ENCODE measurements at regions not wholly inside any gene's neighbourhood (a gene's known extent, or its start where the extent isn't known, plus 50 kb on each side); places are given as distances from the start of the nearest gene placed in this dataset.
"Not testable (repeated sequence)": the region's sequence is repeated elsewhere in the genome, so short reads cannot be mapped to it uniquely, and the experiment has no call there.

- CTCF ChIA-PET; H3K4me1 ChIP-seq (ENCODE audit: insufficient read depth, low read length); H3K4me1 Mint-ChIP-seq; H3K9me3 ChIP-seq (ENCODE audit: low read length); H3K36me3 ChIP-seq (ENCODE audit: insufficient read depth, low read length); H3K4me3 ChIP-seq (ENCODE audit: low read length); H3K36me3 Mint-ChIP-seq; H3K27me3 ChIP-seq (ENCODE audit: insufficient read depth, low read length, poor library complexity, severe bottlenecking); H3K27me3 Mint-ChIP-seq; H3K27ac ChIP-seq (ENCODE audit: low read depth, low read length); H3K4me3 Mint-ChIP-seq; H3K27ac Mint-ChIP-seq; DNase-seq; POLR2A ChIA-PET: not testable (repeated sequence)
- peaks cover 9 to 29% (median 11%) of the 10 kb centered on the region in 5 donors for H3K9me3 Mint-ChIP-seq
Measured at GRCh38 chr1:102497810-102498209, 501.1 kb upstream of the OLFM3 start.

GRCh38 chr1:102472520-102472919 lies 475.8 kb upstream of the OLFM3 start:
- CTCF ChIA-PET, result no interaction called here
- peaks cover 0 to 9% (median 0%) of the 10 kb centered on the region in 5 donors for H3K9me3 Mint-ChIP-seq

GRCh38 chr1:102470767-102471166 lies 474.0 kb upstream of the OLFM3 start:
- Mint-ChIP-seq H3K27ac (no peak overlapping the region), H3K9me3 (peaks cover 0 to 9% (median 0%) of the 10 kb centered on the region in 5 donors), H3K4me3 (no peak overlapping the region), H3K36me3 (no peaks in the 10 kb centered on the region), H3K27me3 (no peaks in the 10 kb centered on the region), H3K4me1 (no peaks in the 10 kb centered on the region)
- Histone ChIP-seq H3K9me3 (ENCODE audit: low read length) (no peaks in the 10 kb centered on the region), H3K27ac (ENCODE audit: low read depth, low read length) (no peak overlapping the region), H3K27me3 (ENCODE audit: insufficient read depth, low read length, poor library complexity, severe bottlenecking) (no peaks in the 10 kb centered on the region), H3K4me3 (ENCODE audit: low read length) (no peak overlapping the region), H3K4me1 (ENCODE audit: insufficient read depth, low read length) (no peaks in the 10 kb centered on the region), H3K36me3 (ENCODE audit: insufficient read depth, low read length) (no peaks in the 10 kb centered on the region)
- ChIA-PET POLR2A (no interaction called here), CTCF (no interaction called here)
- no peak for DNase-seq

More at GRCh38 chr1:102472520-102472919, 475.8 kb upstream of the OLFM3 start:
- Histone ChIP-seq H3K4me1 (ENCODE audit: insufficient read depth, low read length) (no peaks in the 10 kb centered on the region), H3K27me3 (ENCODE audit: insufficient read depth, low read length, poor library complexity, severe bottlenecking) (no peaks in the 10 kb centered on the region), H3K36me3 (ENCODE audit: insufficient read depth, low read length) (no peaks in the 10 kb centered on the region), H3K9me3 (ENCODE audit: low read length) (no peaks in the 10 kb centered on the region), H3K4me3 (ENCODE audit: low read length) (no peak overlapping the region), H3K27ac (ENCODE audit: low read depth, low read length) (no peak overlapping the region)
- no peak overlapping the region for H3K27ac Mint-ChIP-seq
- no peak for DNase-seq
- no peaks in the 10 kb centered on the region for H3K4me1 Mint-ChIP-seq
- H3K4me3 Mint-ChIP-seq, result no peak overlapping the region
- POLR2A ChIA-PET, result no interaction called here
- H3K27me3 Mint-ChIP-seq, result no peaks in the 10 kb centered on the region
- H3K36me3 Mint-ChIP-seq, result no peaks in the 10 kb centered on the region

- H3K4me1 ChIP-seq (ENCODE audit: insufficient read depth, low read length), result no peaks in the 10 kb centered on the region
- Mint-ChIP-seq H3K27ac (no peak overlapping the region), H3K36me3 (no peaks in the 10 kb centered on the region), H3K4me3 (no peak overlapping the region), H3K4me1 (no peaks in the 10 kb centered on the region), H3K9me3 (peaks cover 0 to 9% (median 3%) of the 10 kb centered on the region in 5 donors), H3K27me3 (no peaks in the 10 kb centered on the region)
- no peak overlapping the region for H3K4me3 ChIP-seq (ENCODE audit: low read length)
- H3K27me3 ChIP-seq (ENCODE audit: insufficient read depth, low read length, poor library complexity, severe bottlenecking), result no peaks in the 10 kb centered on the region
- DNase-seq, result no peak
- POLR2A ChIA-PET, result no interaction called here
- no peaks in the 10 kb centered on the region for H3K36me3 ChIP-seq (ENCODE audit: insufficient read depth, low read length)
- no peaks in the 10 kb centered on the region for H3K9me3 ChIP-seq (ENCODE audit: low read length)
- CTCF ChIA-PET, result no interaction called here
- no peak overlapping the region for H3K27ac ChIP-seq (ENCODE audit: low read depth, low read length)
Measured at GRCh38 chr1:102466487-102466886, 469.8 kb upstream of the OLFM3 start.

- ChIA-PET CTCF (no interaction called here), POLR2A (no interaction called here)
- H3K9me3 ChIP-seq (ENCODE audit: low read length), result no peaks in the 10 kb centered on the region
- no peaks in the 10 kb centered on the region for H3K4me1 ChIP-seq (ENCODE audit: insufficient read depth, low read length)
- H3K9me3 Mint-ChIP-seq, result peaks cover 0 to 14% (median 3%) of the 10 kb centered on the region in 5 donors
- no peaks in the 10 kb centered on the region for H3K36me3 ChIP-seq (ENCODE audit: insufficient read depth, low read length)
- H3K27me3 Mint-ChIP-seq, result no peaks in the 10 kb centered on the region
- DNase-seq, result no peak
- no peak overlapping the region for H3K4me3 ChIP-seq (ENCODE audit: low read length)
- no peak overlapping the region for H3K27ac ChIP-seq (ENCODE audit: low read depth, low read length)
- no peaks in the 10 kb centered on the region for H3K4me1 Mint-ChIP-seq
- no peak overlapping the region for H3K4me3 Mint-ChIP-seq
- H3K36me3 Mint-ChIP-seq, result no peaks in the 10 kb centered on the region
- no peak overlapping the region for H3K27ac Mint-ChIP-seq
- H3K27me3 ChIP-seq (ENCODE audit: insufficient read depth, low read length, poor library complexity, severe bottlenecking), result no peaks in the 10 kb centered on the region
Measured at GRCh38 chr1:102463328-102463727, 466.6 kb upstream of the OLFM3 start.

- POLR2A ChIA-PET; H3K4me3 Mint-ChIP-seq; H3K4me1 ChIP-seq (ENCODE audit: insufficient read depth, low read length); H3K27me3 Mint-ChIP-seq; DNase-seq; H3K4me1 Mint-ChIP-seq; H3K36me3 ChIP-seq (ENCODE audit: insufficient read depth, low read length); H3K27me3 ChIP-seq (ENCODE audit: insufficient read depth, low read length, poor library complexity, severe bottlenecking); H3K4me3 ChIP-seq (ENCODE audit: low read length); H3K36me3 Mint-ChIP-seq; CTCF ChIA-PET; H3K27ac ChIP-seq (ENCODE audit: low read depth, low read length); H3K9me3 ChIP-seq (ENCODE audit: low read length); H3K27ac Mint-ChIP-seq: not testable (repeated sequence)
- peaks cover 3 to 21% (median 9%) of the 10 kb centered on the region in 5 donors for H3K9me3 Mint-ChIP-seq
Measured at GRCh38 chr1:102442317-102442716, 445.6 kb upstream of the OLFM3 start.

GRCh38 chr1:102435483-102435882 lies 438.8 kb upstream of the OLFM3 start:
- Mint-ChIP-seq H3K27me3 (peaks cover 0 to 1% of the 10 kb centered on the region in 2 donors), H3K4me3 (no peak overlapping the region), H3K27ac (no peak overlapping the region), H3K36me3 (no peaks in the 10 kb centered on the region), H3K4me1 (no peaks in the 10 kb centered on the region), H3K9me3 (peaks cover 1 to 10% (median 7%) of the 10 kb centered on the region in 5 donors)
- Histone ChIP-seq H3K27me3 (ENCODE audit: insufficient read depth, low read length, poor library complexity, severe bottlenecking) (no peaks in the 10 kb centered on the region), H3K4me1 (ENCODE audit: insufficient read depth, low read length) (no peaks in the 10 kb centered on the region), H3K27ac (ENCODE audit: low read depth, low read length) (no peak overlapping the region), H3K4me3 (ENCODE audit: low read length) (no peak overlapping the region), H3K9me3 (ENCODE audit: low read length) (no peaks in the 10 kb centered on the region), H3K36me3 (ENCODE audit: insufficient read depth, low read length) (no peaks in the 10 kb centered on the region)
- ChIA-PET POLR2A (no interaction called here), CTCF (no interaction called here)
- DNase-seq, result no peak

GRCh38 chr1:102434421-102434820 lies 437.7 kb upstream of the OLFM3 start:
- Mint-ChIP-seq H3K4me1 (no peaks in the 10 kb centered on the region), H3K36me3 (no peaks in the 10 kb centered on the region), H3K27me3 (no peaks in the 10 kb centered on the region), H3K4me3 (no peak overlapping the region), H3K9me3 (peaks cover 0 to 11% (median 8%) of the 10 kb centered on the region in 5 donors), H3K27ac (no peak overlapping the region)
- H3K4me1 ChIP-seq (ENCODE audit: insufficient read depth, low read length), result no peaks in the 10 kb centered on the region
- H3K36me3 ChIP-seq (ENCODE audit: insufficient read depth, low read length), result no peaks in the 10 kb centered on the region
- no peaks in the 10 kb centered on the region for H3K27me3 ChIP-seq (ENCODE audit: insufficient read depth, low read length, poor library complexity, severe bottlenecking)
- H3K4me3 ChIP-seq (ENCODE audit: low read length), result no peak overlapping the region
- no peaks in the 10 kb centered on the region for H3K9me3 ChIP-seq (ENCODE audit: low read length)
- H3K27ac ChIP-seq (ENCODE audit: low read depth, low read length), result no peak overlapping the region
- DNase-seq, result no peak
- ChIA-PET CTCF (no interaction called here), POLR2A (no interaction called here)

GRCh38 chr1:102431253-102431652 lies 434.5 kb upstream of the OLFM3 start:
- Mint-ChIP-seq H3K36me3 (no peaks in the 10 kb centered on the region), H3K9me3 (peaks cover 0 to 17% (median 10%) of the 10 kb centered on the region in 5 donors), H3K27ac (no peak overlapping the region), H3K27me3 (no peaks in the 10 kb centered on the region), H3K4me3 (no peak overlapping the region), H3K4me1 (no peaks in the 10 kb centered on the region)
- no peaks in the 10 kb centered on the region for H3K4me1 ChIP-seq (ENCODE audit: insufficient read depth, low read length)
- POLR2A ChIA-PET, result no interaction called here
- no peaks in the 10 kb centered on the region for H3K27me3 ChIP-seq (ENCODE audit: insufficient read depth, low read length, poor library complexity, severe bottlenecking)
- H3K4me3 ChIP-seq (ENCODE audit: low read length), result no peak overlapping the region
- no peak overlapping the region for H3K27ac ChIP-seq (ENCODE audit: low read depth, low read length)
- CTCF ChIA-PET, result no interaction called here
- DNase-seq, result no peak
- no peaks in the 10 kb centered on the region for H3K9me3 ChIP-seq (ENCODE audit: low read length)
- no peaks in the 10 kb centered on the region for H3K36me3 ChIP-seq (ENCODE audit: insufficient read depth, low read length)

All from CD8-positive, alpha-beta memory T cell (primary cell).